Stimulated activated CD4-positive, alpha-beta T cell treated with anti-CD3 and anti-CD28 coated beads, Interleukin-4, amount 100 ng/mL, for 48 hours (primary cell): ENCODE measurements at regions not wholly inside any gene's neighbourhood (a gene's known extent, or its start where the extent isn't known, plus 50 kb on each side); places are given as distances from the start of the nearest gene placed in this dataset.

Experiments
- DNase-seq, 2 donors: peaks; one replicate each; pipeline ENCODE4 v3.0.0-alpha.2; 2020; ENCODE audit warnings: low read depth in 2 of 2

DNA sequence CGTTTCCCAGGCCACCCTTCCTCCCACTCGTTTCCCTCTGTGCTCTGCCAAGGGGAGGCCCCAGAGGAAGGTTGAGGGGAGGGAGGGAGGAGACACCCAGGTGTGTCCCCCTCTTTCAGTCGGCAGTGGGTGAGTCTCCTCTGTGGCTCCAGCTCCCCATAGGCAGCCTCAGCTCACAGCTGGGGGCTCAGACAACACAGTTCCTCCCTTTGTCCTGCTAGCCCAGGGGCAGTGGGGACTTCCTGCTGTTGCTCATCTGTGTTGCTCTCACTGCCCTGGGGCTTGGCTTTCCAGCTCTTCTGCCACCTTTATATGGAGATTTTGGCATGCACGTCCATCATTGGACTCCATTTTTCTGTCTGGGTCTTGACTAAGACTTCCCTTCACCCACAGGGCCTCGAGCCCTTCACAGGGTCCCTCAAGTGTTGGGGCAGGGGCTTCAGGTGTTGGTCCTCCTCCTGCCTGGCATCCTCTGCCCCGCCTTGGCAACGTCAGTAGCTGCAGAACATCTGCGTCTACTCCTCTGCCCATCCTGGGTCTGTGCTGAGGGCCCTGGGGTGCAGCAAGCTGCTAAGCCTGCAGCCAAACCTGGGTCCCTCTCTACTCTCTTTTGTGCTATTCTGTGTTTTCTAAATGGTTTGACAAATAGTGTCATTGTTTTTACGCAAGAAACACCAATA, 190.6 kb upstream of the PMEPA1 start:
- DNase-seq: no peak

DNA sequence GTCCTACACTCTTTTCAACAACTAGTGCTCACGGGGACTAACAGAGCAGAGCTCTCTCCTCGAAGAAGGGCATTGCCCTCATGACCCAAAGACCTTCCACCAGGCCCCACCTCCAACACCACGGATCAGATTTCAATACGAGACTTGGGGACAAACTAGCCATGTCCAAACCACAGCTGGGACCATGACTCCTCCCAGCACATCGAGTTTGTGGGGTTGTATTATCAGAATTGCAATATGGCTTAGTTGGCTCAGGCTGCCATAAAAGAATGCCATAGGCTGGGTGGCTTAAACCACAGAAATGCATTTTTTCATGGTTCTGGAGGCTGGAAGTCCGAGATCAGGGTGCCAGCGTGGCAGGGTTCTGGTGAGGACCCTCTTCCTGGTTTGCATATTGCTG, 189.7 kb upstream of the PMEPA1 start:
- no peak for DNase-seq

DNA sequence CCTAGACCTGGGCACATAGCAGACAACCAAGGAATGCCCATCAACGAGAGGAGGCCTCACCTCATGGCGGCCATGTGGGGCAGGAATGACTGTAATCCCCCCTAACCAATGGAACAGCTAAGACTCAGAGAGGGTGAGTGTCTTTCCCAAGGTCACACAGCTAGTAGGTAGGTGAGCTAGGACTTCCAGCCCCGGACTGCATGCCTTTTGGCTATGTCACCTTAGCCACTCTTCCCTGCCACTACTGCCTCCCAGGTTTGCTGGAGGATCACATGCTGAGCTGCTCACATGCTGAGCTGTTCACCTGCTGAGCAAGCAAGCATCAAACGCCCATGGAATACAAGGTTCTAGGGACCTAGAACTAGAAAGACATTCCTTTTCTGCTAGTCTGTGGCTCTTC, 188.5 kb upstream of the PMEPA1 start:
- DNase-seq: no peak

DNA sequence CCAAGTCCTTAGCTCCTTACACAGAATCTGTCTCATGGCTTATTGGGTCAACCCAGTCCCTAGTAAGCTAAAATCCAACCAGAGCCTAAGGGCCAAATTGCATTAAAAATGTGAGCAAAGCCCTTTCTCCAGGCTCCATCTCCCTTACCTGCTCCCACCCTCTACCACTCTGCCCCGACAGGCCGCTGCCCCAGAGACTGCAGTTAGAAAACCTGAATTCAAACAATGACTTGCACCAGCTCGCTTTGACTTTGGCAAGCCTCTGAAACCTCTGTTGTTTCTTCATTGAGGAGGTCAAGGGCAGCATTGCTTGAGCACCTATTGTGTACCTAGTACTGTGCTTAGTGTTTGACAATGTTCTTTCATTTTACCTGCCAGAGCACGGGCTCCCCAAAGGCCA, 188.1 kb upstream of the PMEPA1 start:
- no peak for DNase-seq

DNA sequence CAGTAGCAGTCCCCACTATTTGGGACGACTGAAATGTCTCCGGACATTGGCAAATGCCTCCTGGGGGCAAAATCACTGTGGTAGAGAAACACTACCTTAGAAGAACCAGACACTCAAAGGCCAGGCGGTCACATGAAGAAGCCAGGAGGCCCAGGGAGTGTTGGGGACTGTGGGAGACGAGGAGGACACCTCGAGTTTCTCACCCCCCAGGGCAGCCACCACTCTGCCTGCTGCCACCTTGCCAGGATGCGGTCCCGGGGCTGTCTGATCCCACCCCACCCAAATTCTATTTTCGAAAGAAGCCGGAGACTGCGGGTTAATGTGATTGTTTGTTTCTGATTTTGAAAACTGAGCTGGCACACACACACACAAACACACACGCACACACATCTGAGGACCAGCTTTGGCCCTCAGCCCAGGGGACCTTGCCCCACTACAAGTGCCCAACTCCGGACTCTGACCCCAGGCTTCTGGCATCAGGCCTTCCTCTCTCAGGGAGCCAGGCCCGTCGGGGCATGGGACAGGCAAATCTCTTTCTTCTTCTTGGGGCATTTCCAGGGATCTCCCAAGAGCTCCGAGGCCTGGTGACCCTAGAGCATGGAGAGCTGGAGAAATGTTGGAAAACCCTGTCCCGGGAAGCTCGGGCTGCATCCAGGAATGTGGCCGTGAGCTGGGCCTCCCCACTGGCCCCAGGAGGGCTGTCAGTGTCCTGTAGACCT, 187.5 kb upstream of the PMEPA1 start:
- no peak for DNase-seq

DNA sequence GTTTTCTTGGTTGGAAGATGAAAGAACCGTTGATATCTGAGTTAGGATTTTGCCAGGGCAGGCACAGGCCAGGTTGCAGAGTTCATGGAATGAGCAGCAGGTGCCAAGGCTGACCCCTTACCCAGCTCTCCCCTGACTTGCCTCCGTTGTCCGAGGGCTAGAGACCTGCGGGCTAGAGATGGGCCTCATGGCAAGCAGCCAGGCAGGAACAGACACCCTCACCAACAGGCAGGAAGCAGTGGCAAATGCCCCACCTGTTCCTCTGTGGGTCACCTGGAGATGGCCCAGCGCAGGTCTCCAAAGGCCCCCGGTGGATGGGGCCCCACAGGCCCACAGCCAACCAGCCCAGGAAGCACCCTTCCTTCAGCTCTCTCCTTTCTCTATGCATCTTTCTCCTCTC, 186.7 kb upstream of the PMEPA1 start:
- DNase-seq: no peak

DNA sequence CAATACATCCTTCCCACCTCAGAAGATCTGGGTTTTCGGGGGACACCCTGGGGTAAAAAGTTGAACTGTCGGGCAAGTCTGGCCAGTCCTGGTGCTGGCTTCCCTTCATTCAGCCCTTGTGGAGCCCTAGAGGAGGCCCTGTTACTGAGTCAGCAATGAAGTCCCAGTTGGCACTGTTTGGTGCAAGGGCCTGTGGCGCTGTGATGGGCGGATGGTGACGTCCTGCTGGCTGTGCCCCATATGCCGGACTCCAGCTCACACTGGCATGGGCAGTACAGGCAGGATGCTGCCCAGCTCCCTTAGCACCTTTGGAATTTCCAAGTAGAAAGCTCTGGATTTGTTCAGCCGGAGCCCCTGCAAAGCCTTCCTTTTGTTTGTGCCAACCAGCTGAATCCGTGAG, 186.2 kb upstream of the PMEPA1 start:
- no peak for DNase-seq

DNA sequence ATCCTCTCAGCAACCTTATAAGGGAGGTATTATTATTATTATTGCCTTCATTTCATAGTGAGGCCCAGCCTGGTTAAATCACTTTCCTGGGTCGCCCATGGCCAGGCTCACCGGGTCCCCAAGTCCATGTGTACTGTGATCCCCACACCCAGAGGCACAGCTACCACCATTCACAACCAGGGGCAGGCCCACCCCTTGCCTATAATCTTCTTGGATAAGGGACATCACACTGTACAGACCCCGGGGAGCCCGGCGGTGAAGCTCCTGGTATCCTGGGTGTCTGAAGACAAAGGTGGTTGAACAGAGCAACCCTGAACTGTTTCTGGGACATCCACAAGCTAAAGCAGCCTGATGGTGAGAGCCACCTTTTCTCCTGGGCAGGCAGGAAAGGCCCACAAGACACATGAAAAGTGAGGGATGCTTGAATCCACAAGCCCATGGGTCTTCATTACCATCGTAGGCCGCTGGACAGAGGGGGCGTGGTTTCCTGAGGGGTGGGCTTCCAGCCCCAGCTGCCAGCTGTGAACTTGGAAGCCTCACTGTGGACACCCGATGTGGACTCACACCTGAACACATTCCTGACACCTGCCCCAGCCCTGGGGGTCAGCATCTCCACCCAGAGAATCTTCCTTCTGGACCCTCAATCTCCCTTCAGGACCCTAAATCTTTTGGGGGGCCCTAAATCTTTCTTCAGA, 185.5 kb upstream of the PMEPA1 start:
- no peak for DNase-seq

DNA sequence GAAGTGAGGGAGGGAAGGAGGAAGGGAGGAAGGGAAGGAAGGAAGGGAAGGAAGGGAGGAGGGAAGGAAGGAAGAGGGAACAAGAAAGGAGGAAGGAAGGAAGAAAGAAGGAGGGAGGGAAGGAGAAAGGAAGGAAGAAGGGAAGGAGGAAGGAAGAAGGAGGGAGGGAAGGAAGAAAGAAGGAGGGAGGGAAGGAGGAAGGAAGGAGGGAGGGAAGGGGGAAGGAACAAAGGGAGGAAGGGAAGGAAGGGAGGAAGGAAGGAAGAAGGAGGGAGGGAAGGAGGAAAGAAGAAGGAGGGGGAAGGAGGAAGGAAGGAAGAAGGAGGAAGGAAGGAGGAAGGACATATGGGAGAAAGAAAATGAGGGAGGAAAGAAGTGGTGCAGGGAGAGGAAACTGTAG, 184.7 kb upstream of the PMEPA1 start:
- no peak for DNase-seq

DNA sequence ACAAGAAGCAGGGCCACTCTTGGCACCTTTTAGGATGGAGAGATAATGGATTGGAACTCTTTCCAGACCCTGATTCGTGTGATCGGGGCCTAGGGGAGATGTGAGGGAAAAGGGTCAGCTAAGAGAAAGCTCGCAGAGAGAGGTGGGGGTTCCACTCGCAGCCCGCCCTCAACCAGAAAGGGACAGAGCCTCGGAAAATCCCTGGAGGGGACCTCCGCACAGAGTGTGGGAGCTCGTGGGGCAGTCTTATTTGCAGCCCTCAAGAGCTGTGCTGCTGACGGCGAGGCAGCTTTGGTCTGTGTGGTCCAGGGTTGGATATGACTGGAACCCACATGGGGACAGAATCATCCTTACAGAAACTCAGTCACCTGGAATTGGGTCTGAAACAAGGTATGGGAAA, 184.3 kb upstream of the PMEPA1 start:
- DNase-seq: no peak

DNA sequence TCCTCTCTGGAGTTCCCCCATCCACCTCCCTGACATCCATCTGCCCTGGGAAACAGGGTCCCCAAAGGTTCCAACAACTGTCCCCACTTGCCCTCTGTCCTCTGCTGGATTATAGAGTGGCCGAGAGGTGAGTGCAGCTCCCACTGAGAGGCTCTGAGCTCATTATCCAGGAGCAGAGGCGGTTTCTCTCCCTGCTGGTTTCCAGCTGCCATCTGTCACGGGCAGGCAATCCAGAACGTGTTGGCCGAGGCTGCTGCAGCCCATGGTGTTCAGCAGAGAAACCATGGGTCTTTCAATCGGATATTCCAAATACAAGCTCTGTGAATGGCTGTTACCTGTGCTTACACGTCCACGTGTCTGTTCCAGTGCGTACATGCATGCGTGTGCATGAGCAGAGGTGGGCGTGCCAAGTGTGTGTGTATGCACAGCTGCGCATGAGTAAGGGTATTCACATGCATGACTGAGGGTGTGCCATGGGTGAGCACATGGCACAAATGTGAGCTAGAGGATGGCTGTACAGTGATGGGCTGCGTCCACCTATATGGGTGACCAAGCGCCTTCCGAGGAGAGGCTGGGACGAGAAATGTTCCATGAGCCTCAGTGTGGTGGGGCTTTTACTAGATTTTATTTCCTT, 183.7 kb upstream of the PMEPA1 start:
- no peak for DNase-seq

DNA sequence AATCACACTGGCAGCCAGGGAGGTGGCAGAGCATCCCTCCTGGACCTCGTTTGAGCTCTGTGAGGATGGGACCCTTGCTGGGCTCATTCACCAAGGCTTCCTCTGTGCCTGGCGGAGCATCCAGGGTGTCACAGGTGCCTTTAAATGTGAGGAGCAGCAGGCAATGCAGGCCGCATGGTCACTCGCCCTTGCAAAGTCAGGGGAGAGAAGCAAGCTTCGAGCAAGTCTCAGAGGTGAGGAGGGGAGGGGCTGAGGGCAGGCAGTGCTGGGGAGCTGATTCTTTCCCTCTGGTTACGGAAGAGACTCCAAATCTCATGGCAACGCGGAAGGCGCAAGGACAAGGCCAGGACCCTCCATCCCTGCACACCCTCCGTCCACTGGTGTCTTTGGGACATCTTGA, 182.7 kb upstream of the PMEPA1 start:
- no peak for DNase-seq

DNA sequence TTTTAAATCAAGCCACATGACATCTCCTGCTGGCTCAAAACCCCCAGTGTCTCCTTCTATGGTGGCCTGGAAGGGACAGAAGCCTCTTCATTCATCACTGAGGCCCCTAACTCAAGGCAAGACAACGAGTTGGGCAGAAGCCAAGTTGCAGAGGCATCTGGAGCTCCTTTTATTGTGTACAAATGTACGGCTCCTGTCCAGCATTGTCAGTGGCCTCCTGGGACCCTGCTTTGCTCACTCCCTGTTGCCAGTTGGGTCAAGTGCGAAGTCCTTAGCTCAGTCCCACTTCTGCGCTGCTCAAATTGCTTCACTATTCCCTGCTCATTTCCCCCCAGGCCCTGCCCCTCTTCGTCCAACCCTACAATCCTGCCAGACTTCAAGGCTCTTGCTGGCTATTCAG, 181.2 kb upstream of the PMEPA1 start:
- DNase-seq: no peak

DNA sequence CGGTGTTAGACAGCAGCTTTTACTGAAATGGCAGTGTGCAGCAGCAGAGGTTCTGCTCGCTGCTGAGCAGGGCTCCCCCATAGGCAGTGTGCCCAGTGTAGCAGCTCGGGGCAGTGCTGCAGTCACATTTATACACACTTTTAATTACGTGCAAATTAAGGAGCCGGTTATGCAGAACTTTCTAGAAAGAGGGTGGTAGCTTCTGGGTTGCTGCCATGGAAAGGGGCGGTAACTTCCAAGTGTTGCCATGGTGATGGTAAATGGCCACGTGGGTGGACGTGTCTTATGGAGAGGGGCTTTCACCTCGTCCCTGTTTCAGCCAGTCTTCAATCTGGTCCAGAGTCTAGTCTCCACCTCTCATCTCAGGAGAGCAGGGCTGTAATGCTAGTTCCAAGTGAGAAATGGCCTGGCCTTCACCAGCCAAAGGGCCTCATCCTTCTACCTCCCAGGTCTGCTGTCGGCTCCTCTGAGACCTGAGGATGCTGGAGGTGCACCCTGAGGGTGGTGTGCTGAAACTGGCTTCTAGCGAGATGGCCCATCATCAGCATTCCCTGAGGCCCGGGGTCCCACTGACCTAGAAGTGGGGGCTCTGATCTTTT, 180.5 kb upstream of the PMEPA1 start:
- no peak for DNase-seq

DNA sequence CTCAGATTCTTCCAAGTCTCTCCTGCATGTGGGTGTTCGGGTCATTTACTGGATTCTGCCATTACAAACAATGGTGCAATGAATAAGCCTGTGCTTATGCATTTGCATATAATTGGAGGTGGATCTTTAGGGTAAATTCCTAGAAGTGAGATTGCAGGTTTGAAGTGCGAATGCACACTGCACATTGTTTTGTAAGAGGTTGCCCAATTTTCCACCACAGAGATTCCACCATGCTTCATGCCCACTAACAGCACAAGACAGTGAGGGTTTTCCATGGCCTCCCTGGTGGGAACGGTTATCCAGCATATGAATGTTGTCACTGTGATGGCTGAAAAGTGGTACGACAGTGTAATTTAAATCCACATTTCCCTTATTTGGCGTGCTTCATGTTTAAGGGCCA, 178.8 kb upstream of the PMEPA1 start:
- DNase-seq: no peak

DNA sequence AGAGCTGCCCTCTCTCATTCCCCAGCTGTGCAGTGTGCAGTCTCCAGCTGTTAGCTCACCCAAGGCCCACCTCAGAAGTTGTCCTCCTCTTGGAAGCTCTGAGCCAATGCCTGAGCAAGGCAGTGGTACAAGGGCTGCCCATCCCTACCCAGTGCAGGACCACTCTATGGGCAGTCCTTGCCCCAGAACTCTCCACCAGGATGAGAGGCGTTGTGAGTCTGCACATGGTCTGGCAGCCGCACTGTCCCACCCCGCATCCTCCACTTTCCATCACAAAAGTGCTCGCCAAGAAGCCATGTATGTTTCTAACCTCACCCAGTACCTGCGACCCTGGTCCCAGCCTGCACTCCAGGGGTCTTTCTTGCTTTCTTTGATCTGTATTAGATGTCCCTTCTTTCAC, 175.1 kb upstream of the PMEPA1 start:
- no peak for DNase-seq

DNA sequence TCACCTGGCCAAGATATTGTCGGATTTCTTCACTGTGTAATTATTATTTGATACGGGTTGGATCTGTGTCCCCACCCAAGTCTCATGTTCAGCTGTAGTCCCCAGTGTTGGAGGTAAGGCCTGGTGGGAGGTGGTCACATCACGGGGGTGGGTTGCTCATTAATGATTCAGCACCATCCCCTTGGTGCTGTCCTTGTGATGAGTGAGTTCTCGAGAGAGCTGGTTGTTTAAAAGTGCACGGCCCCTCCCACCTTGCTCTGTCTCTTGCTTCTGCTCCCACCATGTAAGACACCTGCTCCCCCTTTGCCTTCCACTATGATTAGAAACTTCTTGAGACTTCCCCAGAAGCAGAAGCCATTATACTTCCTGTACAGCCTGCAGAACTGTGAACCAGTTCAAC, 173.9 kb upstream of the PMEPA1 start:
- no peak for DNase-seq

DNA sequence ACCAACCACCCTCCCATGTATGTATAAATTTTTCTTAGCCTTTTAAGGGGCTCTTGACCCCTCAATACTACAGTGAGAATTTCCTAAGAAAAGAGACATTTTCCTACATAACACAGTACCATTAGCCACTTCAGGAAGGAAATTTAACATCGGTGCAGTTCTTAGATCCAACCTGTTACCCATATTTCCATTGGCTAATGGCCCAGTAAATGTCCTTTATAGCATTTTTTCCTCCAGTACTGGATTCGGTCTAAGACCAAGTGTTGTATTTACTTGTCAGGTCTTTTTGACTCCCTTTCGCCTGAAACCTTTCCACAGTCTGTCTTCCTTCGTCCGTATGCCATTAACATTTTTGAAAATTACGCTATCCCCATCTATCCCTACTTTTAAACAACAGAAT, 173.4 kb upstream of the PMEPA1 start:
- no peak for DNase-seq

DNA sequence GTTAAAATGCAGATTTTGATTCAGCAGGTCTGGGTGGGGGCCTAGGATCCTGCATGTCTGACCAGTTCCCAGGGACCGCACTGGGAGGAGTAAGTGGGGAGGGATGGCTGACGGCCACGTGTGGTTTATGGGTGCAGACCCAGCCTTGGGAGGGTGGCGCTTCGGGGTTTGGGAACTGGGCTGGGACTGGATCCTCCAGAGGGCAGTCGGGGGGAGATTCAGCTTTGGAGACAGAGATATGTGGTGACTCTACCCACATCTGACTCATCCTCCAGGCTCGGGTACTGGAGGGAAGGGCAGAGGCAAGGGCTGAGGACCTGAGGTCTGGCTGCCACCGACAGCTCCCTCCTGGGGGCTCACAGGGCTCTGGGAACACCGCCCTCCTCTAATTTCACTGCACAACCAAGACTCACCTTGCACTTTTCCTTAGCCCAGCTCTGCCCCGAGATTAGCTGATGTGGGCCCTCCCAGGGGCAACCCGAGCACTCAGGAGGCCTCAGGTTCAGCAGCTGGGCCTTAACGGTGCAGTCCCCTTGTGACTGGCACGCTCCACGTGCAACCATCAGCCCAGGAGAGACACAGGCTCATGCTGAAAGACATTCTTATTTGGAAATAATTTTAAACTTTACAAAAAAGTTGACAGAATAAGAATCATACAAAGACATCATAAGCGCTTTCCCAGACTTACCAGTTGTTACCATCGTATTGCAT, 172.8 kb upstream of the PMEPA1 start:
- no peak for DNase-seq

DNA sequence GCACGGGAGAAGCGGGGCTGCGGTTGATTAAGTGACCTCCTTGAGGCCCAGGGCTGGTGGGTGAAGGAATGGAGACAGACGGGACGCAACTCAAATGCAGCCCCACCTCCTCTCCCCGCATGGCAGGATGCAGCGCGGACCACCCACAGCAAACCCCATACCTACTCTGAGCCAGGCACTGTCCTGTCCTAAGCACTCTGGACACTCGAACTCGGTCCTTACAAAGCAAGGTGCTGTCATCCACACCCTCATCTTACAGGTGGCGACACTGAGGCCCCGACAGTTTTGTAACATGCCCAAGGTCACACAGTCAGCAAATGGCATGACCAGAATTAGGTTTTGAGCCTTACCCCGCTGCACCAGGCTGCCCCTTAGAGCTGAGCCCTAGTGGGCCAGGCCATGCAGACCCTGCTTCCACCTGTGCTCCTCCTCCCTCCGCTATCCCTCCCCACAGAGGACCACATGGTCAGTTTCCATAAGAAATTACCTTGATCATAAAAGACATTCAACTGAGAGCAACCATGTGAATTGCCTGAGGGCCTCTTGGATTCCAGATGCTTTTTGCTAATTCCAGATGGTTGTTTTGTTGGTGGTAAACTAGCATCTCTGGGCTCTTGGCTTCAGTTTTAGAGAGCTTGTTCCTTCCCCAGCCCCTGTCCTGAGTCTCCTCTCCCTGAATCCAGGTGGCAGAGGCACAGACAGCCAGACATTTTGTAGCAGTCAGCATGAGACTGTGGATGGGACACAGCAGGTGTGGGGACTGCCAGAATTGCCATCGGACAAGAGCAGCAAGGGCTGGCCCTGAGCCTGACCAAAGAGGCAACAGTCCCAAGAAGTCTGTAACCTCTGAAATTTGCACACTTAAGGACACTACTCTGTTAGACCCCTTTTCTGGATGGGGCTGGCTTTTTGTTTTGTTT, 171.9 kb upstream of the PMEPA1 start:
- DNase-seq: no peak

DNA sequence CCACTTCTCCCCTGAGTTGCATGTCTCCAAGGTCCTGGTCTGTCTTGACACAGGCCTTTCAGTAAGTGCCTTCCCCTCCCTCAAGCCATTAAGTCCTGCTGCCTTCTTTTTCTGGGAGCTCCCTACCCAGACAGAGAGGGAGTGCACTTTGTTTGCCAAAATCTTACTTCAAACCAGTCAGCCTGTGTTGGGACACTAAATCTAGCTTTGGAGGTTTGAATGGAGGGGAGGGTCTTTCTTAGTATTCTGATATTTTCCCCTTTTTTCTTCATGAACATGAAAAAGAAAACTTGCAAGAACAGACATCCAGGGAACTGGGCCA, 170.7 kb upstream of the PMEPA1 start:
- DNase-seq: no peak
